Daoy (cell line): ENCODE measurements at regions not wholly inside any gene's neighbourhood (a gene's known extent, or its start where the extent isn't known, plus 50 kb on each side); places are given as distances from the start of the nearest gene placed in this dataset.
"Not testable (repeated sequence)": the region's sequence is repeated elsewhere in the genome, so short reads cannot be mapped to it uniquely, and the experiment has no call there.

ENCODE experiments used
- DNase-seq: peaks from one replicate; pipeline ENCODE4 v3.0.0-alpha.2; 2015; ENCODE audit warnings: low read depth

DNA sequence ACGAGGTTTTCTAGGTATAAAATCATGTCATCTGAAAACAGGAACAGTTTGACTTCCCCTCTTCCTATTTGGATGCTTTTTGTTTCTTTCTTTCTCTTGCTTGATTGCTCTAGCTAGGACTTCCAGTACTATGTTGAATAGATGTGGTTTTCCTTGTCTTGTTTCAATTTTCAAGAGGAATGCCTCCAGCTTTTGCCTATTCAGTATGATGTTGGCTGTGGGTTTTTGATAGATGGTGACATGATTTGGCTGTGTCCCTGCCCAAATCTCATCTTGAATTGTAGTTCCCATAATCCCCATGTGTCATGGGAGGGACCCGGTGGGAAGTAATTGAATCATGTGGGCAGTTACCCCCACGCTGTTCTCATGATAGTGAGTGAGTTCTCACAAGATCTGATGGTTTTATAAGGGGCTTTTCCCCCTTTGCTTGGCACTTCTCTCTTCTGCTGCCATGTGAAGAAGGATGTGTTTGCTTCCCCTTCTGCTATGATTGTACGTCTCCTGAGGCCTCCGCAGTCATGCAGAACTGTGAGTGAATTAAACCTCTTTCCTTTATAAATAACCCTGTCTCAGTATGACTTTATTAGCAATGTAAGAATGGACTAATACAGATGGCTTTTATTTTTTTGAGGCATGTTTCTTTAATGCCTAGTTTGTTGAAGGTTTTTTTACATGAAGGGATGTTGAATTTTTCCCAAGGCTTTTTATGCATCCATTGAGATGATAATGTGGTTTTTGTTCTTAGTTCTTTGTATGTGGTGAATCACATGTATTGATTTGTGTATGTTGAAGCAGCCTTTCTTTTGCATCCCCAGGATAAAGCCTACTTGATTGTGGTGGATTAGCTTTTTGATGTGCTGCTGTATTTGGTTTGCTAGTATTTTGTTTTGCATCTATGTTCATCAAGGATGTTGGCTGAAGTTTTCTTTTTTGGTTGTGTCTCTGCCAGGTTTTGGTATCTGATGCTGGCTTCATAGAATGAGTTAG is 239.1 kb downstream of the THBS2 start:
- no peak for DNase-seq

DNA sequence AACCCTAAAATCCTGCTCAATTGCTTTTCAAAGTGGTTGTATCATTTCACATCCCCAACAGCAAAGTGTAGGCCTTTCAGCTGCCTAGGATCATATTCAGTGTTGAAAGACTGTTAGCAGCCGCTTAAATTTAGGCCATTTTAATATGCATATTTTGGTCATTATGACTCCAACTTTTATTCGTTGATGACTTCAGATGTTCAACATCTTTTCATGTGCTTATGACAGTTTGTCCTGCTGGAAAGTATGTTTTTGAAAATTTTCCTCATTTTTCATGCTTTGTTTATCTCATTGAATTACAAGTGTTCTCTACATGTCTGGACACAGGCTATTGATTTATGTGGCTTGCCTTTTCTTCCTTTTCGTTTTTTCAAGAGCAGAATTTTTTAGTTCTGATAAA is 244.0 kb downstream of the THBS2 start:
- no peak for DNase-seq

DNA sequence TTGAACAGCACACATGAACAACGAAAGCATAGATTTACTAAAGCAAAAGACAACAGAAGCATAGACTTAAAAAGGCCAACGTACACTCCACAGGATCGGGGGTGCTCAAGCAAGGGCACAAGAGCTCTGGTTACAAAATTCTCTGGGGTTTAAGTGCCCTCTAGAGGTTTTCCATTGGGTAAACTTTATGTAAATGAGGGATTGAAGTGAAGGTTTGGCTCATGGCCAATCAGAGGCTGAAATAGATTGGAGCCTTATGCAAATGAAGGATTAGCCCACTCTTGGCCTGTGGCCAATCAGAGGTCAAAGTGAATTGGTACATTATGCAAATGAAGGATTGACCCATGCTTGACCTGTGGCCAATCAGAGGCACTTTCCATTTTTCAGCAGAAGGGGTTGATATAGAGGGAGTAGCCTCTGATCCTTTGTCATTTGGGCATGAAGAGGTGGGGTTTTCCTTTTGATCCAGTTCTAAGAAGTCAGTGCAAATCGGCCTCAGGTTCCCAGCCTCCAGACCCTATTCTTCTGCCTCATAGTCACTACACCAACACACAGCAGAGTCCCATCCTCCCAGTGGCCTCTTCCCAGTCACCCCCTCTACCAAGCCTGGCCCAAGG is 244.9 kb downstream of the THBS2 start:
- DNase-seq = no peak

DNA sequence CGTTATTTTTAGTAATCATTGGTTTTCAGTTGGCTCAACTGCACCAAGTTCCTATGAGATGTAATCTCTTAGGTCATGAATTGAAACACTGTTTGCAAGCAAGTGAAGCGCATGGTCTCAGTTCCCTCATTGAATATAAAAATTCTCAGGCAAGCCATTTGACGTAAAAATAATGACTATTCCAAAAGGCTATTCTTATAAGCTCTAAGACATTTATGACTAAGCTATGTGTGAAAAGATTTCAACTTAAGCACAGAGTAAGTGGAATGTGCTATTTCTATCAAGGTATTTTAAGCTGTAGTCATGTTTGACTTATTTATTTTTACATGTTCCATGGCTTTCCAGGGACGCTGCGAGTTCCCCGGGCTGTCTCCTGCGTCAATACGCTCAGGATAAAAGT is 248.5 kb downstream of the THBS2 start:
- DNase-seq = no peak

DNA sequence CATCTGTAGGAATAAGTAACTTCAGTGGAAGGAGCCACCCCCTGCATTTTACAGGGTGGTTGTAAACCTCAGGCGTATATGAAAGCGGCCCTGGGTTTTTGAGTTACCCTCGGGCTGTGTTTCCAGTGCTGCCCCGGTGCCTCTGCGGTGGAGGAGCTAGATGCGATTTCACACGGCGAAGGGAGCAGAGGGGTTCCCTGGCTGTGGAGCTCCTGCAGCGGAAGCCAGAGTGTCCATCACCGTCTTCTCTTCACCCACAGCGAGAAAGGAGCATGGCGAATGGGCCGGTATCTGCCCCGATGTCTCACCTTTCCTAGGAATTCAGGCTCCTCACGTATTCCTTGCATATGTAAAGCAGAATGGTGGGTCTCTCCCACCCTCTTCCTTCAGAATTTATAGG is 253.6 kb downstream of the THBS2 start:
- DNase-seq = no peak

DNA sequence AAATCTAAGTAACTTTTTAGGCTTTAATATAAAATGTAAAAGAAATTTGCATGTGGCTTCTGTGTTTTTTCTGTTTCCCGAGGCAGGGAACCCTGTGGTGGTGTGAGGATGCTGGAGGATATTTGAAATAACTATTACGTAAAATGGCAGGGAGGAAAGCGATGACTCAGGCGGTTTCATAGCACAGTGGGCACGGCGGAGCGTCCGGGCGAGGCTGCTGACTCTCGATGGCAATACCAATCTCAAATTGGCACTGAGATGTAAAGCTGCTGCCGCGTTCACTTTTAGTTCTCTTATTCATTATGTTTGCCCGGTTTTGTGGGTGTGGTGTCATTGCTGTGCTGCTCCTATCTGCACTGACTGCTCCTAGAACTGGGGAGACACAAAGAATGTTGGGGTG is 254.3 kb downstream of the THBS2 start:
- DNase-seq = peak; percentile 13

DNA sequence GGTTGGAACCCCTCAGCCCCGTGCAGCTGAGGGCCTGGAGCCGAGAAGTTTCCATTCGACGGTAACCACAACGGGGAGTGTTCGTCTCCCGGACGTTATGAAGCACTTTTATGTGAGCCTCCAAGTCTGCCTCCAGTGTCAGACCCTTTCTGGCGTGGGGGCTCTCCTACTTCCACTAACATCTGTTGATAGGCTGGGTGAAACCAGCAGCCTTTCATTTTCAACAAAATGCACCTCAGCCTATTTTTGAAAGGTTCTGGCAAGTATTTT is 257.4 kb downstream of the THBS2 start:
- DNase-seq = no peak

DNA sequence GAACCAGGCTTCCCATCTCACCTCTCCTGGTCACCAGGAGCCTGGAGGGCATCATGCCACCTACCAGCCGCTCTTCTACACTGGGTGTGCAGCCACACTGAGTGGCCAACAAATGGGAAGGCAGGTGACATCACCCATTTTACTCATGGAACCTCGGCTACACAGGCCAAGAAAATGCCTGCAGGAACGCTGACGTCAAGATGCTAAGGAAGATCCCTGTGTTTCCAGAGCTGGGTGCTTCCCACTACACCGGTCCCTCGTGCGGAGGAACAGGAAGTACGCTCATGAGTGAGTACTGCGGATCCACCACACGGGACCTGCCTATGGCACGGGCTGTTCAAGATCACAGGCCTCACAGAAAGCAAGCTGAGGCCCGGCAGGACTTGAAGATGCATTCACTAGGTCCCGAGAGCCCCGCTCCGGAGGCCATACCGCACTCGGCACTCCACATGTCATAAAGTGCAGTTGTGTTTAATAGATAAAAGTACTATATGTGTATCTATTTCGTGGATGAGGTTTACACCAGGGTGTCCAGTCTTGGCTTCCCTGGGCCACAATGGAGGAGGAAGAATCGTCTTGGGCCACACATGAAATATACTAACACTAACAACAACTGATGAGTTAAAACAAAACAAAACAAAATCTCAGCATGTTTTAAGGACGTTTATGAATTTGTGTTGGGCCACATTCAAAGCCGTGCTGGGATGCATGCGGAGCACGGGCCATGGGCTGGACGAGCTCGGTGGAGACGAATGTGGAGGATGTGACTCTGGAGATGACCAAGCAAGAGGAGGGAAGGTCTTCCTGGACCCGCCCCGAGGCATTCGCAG is 257.9 kb downstream of the THBS2 start:
- no peak for DNase-seq

DNA sequence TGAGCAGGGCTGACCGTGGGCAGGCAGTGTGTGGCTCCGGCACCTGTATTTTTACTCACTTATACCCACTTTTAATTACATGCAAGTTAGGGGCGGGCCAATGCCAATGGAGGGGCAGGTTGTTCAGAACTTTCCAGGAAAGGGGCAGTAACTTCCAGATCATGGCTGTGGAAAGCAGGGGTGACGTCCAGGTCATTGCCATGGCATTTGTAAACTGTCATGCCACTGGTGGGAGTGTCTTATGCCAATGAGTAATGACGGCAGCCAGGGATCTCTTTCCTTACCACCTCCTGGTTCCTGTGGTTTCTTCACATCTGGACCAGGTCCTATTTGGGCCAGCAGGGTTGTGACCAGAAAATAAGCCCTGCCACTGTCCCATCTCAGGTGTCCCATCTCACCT is 258.7 kb downstream of the THBS2 start:
- DNase-seq = no peak

DNA sequence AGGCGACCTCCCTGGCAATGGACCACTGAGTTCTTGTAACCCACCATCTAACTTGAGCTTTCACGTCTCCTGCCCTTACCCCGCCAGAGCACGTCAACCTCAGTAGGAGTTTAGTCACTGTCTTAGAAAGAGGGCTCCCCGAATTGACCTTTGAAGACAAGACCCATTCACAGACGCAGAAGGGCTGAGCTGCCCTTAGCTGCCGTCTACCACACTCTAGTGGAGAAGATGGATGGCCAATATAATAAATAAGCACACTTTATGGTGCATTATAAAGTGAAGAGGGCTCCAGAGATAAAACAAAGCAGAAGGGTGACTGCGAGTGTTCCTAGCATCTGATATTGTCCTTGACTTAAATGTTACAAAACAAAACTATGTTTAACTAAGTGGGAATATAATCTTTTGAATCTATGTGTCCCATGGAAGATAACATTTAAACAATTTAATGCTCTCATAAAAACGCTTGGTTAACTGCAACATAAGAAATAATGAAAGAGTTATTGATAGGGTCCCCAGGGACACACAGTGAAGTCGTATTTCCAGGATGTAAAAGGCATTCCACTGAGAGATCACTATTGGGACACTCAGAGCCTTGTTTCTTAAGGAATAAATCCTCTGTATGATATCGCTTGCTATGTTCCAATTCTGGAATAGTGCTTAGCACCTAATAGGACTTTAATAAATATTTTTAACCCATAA is 261.1 kb downstream of the THBS2 start:
- DNase-seq = no peak

DNA sequence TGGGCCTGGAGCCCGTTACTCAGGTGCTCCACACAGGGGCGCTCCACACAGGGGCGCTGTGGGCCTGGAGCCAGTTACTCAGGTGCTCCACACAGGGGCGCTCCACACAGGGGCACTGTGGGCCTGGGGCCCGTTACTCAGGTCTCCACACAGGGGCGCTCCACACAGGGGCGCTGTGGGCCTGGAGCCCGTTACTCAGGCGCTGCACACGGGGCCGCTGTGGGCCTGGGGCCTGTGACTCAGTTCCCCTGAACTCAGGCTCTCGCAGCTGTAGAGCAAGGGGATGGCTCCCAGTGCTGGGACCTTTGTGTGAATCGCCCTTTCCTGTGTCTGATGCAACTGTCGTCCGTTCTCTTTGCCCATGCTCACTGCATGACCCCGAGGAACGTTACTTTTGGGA is 262.0 kb downstream of the THBS2 start:
- not testable (repeated sequence) for DNase-seq

DNA sequence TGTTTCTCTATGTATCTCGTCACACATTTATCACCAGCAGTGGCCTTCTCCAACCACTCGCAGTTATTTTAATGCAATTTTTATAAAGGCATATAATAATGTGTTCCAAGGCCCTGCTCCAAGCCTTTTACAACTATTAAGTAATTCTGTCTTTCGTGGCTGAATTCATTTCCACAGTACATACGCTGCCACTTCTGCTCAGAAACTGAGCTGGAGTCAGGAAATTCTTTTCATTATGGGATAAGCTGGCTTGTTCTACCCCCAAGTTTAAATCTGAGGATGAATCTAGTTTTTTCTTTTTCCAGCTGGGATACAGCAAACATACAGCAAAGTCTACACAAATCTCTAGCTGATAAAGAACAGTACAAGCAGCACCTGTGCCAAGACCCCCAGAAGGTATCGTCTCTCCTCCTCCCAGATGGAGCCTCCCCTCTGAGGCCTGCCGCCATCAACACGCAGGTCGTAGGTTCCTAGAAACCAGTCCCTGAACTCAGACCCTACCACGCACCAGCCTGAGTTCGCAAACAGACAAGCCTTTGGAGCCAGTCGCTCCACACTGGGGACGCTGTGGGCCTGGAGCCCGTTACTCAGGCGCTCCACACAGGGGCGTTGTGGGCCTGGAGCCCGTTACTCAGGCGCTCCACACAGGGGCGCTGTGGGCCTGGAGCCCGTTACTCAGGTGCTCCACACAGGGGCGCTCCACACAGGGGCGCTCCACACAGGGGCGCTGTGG is 263.5 kb downstream of the THBS2 start:
- DNase-seq = no peak

DNA sequence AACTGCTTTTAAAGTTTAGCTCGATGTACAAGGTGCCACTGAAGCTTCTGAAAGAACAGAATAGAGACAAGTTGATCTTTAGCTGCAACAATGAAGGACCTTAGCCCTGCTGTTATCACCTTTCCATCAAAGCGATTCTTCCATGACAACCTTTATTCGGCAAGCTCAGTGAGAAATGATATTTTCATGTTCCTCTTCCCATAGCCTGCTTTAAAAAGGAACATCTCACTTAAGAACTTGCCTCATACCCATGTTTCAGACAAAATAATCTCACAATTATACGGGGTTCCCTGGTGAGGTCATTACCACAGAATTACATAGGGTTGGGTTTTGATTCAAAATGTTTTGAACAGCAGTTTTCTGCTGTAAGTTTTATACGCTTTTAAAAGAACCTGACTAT is 264.2 kb downstream of the THBS2 start:
- no peak for DNase-seq

DNA sequence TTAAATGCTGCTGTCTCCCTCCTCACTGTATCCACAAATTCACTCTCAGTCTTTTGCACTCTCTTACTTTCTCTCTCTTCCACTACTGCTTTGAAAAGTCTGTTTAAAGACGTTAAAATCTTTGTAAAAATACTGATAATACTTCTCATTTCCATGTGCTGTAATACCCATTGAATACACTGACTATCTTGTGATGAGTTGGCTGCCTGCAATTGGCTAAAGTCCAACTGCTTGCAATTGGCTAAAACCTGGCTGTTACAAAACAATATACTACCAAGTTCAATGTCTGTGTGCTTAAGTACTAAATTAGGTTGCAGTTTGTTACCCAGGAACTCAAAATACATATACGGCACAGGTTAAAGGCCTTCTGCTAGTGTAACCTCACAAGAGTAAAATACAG is 264.8 kb downstream of the THBS2 start:
- DNase-seq = no peak

DNA sequence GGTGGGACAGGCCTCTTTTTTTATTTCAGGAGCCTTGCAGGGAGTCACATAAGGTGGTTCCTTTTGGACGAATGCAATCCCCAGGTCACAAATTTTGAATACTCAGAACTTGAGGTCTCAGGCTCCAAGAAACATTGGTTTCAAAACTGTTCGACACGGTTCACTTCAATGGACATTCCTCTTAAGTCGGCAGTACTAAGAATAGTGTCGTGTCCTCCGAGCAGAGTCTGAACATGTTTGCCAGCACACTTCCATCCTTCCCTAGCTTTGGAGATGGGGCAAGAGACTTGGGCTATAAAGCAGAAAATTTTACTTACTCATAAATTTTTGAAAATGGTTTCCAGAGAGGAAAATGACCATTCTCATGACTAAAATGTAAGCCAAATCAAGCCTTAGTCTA is 265.4 kb downstream of the THBS2 start:
- no peak for DNase-seq

DNA sequence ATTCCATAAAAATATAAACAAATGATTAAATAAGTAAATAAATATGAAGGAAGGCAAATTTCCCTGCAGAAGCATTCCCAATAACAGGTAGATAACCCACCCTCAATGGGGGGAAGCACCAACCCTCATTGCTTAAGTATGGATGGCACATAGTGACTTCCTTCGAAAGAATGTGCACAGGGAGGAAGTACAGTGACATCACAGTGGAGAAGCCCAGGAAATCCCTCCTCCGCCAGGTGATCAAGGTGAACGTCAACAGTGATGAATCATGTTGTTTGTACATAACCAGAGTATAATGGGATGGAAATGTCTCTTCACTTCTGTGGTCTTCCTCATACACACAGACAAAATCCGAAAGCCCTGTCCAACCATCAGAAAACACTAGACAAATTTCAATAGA is 267.9 kb downstream of the THBS2 start:
- no peak for DNase-seq

DNA sequence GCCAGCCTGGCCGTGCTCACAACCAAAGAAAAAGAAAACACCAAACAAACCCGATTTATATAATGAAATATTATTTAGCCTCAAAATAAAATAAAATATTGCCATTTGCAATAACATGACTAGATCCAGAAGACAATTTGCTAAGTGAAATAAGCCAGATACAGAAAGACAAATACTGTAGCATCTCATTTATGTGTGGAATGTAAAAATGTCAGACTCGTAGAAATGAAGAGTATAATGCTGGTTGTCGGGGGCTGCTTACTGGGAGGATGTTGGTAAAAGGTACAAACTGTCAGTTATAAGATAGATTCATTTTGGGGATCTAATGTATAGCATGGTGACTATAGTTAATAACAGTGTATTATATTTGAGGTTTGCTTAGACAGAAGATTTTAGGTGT is 269.7 kb downstream of the THBS2 start:
- no peak for DNase-seq

DNA sequence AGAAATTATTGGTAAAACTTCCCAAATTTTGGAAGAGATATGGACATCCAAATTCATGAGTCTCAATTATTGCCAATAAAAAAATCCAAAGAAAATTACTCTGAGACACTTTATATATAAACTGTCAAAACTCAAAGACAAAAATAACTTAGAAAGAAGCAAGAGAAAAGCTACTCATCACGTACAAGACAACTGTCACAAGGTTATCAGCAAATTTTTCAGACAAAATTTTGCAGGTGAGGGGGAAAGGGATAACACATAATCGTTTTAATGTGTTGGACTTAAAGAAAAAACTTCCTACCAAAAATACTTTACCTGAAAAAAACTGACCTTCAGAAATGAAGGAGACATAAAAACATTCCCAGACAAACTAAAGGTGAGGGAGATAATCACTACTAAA is 272.5 kb downstream of the THBS2 start:
- DNase-seq = no peak

DNA sequence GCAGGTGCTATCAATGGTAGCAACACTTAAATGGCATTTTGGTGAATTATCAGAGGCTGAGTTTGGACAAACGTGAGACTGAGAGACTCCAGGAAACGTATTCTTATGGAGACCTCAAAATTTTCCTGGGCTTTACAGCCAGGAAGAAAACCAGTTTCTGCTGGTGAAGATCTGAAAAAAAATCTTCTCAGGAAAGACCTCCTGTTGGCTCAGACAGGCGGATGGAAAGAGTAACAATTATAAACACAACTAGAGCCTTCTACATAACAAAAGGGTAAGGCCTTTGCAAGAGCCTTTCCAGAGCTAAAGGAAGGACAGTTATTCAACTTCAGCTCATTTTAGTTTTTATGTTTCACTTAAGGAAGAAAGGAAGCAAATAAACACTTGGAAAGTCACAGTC is 274.4 kb downstream of the THBS2 start:
- DNase-seq = no peak

DNA sequence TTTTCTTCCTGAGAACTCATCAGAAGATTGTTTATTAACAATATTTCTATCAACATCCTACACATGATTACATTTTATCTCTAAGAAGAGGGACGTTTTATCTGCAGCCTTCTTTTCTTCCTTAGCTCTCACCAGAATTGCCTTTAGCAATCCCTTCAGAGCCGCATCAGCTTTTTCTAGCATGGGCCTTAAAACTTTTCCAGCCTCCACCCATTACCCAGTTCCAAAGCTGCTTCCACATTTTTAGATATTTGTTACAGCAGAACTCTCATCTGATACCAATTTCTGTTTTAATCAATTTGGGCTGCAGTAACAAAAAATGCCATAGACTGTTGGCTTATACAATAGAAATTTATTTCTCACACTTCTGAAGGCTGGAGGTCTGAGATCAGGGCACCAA is 281.5 kb downstream of the THBS2 start:
- no peak for DNase-seq

DNA sequence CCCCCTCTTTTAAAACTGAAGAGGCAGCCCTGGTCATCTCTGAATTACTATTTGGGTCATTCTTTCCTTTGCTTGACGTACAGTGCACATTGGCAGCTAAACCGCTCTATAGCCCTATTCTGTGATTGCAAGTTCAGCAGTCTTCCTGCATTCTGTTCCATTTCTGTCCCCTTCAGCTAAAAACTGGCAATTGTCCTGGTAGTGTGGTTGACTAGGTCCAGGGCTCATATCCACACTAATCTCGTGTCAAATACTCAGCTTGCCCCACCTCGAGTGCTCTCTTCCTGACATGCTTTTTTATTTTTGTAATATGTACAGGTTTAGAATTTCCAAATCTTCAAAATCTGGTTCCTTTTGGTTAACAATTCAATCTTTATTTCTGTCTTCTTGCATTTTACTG is 282.1 kb downstream of the THBS2 start:
- DNase-seq = no peak

DNA sequence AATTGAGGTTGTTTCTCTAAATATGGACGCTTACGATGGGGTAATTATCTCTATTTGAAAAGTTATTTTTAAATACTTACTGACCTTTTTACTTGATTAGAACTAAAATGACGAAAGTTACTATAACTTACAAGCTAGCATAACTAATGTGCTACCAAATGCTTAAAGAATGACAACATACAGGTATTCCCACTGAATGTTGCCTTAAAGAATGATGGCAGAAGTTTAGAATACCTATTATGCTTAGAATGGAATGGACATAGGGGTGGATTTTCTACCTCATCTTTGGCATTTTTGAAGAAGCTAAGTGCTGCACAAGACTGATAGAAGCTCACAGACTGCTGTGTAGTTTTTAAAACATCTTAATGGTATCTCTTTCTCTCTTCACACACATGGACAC is 284.8 kb downstream of the THBS2 start:
- DNase-seq = no peak
